GM21360 (cell line): ENCODE measurements at regions not wholly inside any gene's neighbourhood (a gene's known extent, or its start where the extent isn't known, plus 50 kb on each side); places are given as distances from the start of the nearest gene placed in this dataset.
"Not testable (repeated sequence)": the region's sequence is repeated elsewhere in the genome, so short reads cannot be mapped to it uniquely, and the experiment has no call there.

Experiments used
- ATAC-seq: cut with Tn5 transposase; IDR thresholded peaks from one replicate; pipeline ENCODE4 v1.9.1; 2021; ENCODE audit warnings: mild to moderate bottlenecking, moderate library complexity; ENCODE audit not compliant: unreplicated experiment

DNA sequence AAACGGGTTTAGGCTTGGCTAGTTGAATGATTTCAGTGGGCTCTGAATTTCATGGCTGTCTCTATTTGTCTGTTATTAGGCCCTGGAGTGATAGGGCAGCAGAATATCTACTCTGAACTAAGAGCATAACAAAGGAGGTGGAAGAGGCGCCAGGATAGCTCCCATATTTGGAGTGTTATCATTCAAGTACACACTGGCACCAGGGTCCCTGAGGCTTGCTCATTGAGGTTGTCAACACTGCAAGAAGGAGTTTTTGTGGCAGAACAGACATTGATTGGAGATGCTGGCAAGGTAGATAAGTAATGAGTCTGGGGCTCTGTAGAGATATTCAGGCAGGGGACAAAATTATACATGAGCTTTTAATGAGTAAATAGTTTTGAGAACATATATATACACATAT lies 1748.4 kb downstream of the MRPL39 start:
- no peak for ATAC-seq

DNA sequence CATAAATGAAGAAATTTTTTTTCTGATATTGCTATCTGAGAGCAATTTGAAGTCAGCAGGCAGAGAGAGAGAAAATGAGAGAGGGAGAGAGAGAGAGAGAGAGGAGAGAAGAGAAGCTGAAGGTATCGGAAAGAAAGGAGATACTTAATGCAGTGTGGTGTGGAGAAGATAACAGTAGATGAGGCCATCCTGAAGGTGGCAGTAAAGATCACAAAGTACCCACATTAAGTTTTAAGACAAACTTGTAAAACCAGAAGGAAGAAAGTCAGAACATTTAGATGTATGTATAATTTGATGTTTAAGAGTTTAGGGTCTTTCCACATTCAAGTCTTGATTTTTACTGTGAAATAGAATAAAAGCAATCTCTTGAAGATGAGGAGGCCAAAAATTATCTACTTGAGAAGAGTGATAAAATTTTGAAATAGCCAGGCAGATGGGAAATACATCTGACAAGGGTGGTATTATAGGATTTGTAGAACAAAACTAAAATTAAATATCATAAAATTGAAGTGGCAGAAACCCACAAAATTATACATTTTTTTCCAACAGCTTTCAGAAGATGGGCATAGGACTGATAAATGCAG lies 1753.4 kb downstream of the MRPL39 start:
- ATAC-seq = no peak

DNA sequence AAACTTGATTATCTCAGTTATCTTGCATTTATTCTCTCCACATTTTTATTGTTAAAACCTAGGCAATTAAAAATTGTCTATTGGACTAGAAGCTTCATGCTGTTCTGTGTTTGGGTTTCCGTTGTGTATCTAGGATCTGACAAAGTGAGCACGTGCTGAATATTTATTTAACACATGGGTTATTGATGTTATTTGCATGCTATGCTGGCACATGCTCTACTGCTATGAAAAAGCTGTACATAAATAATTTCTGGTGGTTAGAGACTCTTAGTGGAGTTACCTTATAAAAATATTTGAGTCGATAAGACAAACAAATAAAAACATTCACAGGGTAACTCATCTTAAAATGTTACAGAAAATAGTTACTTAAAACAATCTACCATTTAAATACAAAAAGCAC lies 1769.7 kb downstream of the MRPL39 start:
- no peak for ATAC-seq

DNA sequence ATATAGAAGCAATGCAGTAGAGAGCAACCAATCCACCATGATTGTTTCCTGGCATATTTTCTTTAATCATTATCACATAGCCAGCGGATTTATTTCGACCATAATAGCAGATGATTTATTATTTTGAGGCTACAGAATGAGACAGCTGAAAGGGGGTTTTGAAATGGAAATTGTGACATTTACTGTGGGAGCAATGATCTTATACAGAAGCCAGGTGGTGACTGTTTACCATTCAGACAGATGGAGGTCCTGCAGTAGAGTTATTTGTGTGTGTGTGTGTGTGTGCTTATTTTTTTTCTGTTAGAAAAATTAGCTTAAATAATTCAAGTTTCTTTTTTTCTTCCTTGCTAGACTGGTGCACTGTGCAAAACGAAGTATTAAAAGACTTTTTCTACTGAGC lies 1784.5 kb downstream of the MRPL39 start:
- ATAC-seq = no peak

DNA sequence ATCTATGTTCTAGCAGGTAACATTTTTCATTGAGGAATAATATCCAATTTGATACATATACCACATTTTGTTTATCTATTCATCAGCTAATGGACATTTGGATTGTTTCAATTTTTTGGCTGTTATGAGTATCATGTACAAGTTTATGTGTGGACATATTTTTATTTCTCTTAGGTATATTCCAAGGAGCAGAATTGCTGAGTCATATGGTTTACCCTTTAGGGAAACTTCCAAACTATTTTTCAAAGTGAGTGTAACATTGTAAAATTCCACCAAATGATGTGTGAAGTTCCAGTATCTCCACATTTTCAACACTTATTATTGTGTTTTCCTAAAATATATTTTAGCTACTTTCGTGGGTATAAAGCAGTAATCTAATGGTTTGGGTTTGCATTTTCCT lies 1789.9 kb downstream of the MRPL39 start:
- ATAC-seq = no peak

DNA sequence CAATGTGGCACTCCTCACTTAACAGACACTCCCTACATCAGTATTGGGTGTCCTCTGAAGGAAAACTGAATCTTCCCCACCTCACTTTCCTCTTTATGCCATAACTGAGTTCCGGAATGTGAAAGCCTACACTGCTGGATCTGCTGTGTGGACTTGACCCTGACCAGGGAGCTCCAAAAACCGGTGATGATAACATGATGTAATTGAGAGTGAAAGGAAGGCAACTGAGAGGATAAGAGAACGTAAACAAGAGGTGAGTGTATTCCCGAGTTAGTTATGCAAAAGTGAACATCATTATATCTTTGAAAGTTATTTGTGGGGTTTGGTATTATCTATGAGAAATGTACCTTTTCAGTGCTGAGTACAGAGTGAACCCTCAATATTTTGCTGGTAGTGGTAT lies 1794.8 kb downstream of the MRPL39 start:
- no peak for ATAC-seq

DNA sequence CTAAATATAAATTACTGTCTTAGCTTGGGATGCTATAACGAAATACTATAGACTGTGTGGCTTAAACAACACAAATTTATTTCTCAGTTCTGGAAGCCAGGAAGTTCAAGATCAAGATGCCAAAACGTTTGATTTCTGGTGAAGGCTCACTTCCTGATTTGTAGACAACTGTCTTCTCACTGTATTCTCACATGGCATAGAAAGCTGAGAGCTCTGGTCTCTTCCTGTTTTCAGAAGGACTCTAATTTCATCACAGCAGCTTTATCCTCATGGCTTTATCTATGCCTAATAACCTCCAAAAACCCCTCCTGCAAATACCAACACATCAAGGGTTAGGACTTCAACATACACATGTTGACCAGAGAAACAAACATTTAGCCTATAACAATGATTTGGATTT lies 1795.5 kb downstream of the MRPL39 start:
- no peak for ATAC-seq

DNA sequence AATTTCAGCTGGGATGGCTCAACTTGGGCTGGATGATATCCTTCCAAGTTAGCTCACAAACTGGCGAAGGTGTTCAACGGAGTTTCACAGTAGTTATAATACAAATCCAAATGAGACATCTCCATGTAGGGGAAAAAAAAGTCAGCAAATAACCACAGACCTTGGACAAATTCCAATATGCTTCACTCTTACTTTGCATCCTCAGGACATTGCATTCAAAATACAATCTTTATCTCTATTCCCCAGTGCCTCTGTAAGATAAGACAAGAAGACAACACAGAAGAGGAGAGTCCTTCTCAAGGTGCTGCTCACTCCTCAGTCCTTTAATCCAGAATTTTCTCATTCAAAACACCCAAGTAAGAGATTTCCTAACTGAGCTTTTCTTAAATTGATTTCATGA lies 1797.7 kb downstream of the MRPL39 start:
- ATAC-seq = no peak

DNA sequence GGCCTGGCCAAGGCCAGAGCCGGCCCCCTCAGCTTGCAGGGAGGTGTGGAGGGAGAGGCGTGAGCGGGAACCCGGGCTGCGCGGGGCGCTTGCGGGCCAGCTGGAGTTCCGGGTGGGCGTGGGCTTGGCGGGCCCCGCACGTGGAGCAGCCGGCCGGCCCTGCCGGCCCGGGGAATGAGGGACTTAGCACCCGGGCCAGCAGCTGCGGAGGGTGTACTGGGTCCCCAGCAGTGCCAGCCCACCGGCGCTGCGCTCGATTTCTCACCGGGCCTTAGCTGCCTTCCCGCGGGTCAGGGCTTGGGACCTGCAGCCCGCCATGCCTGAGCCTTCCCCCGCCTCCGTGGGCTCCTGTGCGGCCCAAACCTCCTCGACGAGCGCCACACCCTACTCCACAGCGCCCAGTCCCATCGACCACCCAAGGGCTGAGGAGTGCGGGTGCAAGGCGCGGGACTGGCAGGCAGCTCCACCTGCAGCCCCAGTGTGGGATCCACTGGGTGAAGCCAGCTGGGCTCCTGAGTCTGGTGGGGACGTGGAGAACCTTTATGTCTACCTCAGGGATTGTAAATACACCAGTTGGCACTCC lies 1800.2 kb downstream of the MRPL39 start:
- ATAC-seq = not testable (repeated sequence)

DNA sequence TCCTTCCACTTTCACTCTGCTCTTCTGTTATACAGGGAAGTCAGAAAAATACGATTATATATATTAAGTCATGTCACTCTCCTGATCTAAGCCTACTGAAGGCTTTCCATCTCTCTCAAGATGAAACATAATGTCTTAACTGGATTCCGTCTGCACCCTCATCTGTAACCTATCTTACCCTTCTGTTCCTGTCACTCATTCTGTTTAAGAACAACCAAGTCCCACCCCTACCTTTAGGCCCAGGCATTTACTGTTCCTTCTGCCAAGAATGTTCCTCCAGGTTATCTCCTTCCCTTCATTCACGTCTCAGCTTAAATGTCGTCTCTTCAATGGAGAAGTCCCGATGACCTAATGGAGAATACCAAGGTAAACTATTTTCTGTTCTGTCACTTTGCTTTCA lies 1802.4 kb downstream of the MRPL39 start:
- ATAC-seq = no peak

DNA sequence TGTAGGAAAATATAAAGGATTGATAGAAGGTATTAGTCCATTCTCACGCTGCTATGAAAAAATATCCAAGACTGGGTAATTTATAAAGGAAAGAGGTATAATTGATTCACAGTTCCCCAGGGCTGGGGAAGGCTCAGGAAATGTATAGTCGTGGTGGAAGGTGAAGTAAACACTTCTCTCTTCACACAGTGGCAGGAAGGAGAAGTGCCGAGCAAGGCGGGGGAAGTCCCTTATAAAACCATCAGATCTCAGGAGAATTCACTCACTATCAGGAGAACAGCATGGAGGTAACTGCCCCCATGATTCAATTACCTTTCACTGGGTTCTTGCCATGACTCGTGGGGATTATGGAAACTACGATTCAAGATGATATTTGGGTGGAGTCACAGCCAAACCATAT lies 1806.0 kb downstream of the MRPL39 start:
- no peak for ATAC-seq

DNA sequence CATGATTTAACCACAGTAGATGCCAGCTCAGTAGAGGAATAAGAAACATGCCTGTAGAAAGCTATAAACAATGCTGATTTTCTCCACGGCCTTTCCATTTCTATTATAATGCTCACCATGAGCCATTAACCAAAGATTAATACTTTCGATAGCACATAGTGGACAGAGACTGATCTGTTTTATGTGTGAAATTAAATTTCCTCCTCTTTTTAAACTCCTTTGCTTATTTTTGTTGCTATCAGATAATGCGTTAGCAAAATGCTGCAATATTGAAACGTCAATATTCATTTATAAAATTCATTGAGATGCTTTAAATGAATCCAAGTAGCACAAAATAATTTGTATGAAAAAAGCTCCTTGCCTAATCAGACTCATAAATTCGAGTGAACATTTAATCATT lies 1807.9 kb downstream of the MRPL39 start:
- no peak for ATAC-seq

DNA sequence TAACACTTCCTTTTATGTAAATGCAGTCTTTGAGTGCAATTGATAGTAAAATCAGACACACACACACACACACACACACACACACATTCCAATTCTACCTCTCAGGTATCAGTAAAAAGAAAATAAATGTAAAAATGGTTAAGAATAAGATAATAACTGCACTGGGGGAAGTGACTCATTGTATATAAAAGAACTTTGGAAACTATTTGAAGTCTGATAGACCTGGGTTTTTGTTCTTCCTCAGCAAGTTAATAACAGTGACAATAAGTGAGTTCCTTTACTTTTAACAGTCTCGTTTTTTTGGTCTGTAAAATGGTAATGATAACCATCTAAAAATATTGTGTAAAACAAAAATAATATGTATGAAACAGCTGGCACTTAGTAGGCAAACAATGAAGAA lies 1815.0 kb downstream of the MRPL39 start:
- no peak for ATAC-seq

DNA sequence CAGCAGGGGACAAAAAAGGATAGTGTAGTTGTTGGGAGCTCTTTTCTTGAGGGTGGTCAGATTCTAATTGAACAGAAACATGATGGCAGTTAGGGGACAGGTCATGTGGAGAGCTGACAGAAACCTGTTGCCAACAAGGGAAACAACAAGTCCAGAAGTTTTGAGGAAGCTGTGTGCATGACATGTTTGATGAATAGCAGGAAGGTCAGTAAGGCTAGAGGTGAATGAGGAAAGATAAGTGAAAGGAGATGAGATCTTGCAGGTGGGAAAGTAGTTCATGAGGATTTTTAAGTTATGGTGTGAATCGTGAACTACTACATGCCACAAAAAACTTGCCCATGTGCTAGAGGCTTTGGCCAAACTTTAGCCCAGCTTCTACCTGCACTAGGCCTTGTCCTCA lies 1817.4 kb downstream of the MRPL39 start:
- ATAC-seq = no peak

DNA sequence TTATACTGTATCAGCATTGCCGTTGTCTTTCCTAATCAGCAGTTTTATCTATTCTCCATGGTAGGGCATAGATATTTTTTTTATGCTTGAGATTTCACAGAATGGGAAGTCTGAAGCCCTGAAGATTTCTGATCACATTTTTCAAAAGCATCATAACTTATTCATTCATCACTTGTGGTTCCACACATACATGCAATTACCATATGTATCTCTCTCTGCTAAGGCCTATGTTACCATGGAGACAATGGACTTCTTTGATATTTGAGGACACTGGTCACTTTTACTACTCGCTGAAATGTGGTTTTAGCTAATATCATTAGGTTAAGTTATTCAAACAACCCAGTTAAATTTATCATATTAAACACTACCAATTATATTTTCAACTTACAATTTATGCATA lies 1827.0 kb downstream of the MRPL39 start:
- ATAC-seq = no peak

DNA sequence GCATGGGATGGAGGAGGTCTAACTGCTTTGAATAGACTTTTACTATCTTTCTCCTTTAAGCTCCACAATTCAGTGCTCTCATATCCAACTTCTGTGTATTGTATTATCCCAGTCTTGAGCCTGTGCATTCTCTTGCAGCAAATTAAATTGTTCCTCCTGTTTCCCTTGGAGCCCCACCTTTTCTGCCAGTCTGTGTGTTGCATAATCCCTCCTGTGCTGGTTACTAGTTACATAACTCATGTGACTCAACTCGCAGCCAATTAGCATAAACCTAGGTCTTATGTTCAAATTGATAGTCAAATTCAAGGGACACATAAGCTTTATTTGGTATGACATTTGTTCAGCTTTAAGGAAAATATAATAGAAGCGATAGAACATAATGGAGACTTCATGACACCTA lies 1863.5 kb downstream of the MRPL39 start:
- ATAC-seq = no peak

DNA sequence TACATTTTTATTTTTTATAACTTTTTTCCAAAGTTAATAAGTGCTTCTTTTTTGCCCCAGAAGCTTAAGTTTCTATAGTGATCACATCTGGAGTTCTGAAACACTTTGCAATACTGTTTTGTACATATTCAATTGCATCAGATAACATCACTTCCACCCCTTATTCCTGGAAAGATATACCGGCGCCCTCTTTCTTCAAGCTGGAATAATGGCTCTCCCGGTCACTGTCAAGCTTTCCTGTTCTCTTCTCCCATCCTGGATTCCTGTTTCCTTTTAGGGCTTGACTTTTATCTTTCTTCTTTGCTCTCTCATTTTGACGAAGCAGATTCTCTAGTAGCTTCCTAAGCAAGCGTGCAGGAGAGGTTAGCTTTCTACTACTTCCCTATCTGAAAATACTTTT lies 1866.8 kb downstream of the MRPL39 start:
- ATAC-seq = no peak

DNA sequence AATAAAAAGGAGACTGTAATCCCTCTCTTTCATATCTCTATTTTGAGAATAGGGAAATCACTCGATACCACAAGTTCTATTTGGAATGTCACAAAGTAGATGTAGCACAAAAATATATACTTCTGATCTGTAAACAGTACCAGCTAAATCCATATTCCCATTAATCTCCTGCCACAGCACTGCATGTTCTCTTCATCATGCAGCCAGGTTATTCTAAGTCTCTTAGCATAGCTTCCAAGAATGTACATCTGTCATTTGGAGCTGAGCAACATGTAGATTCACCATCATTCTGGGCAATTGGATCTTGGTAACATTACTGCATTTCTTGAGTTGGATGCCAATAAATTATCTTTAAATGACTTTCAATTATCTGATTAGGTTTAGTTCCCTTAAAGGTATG lies 1874.5 kb downstream of the MRPL39 start:
- ATAC-seq = no peak

DNA sequence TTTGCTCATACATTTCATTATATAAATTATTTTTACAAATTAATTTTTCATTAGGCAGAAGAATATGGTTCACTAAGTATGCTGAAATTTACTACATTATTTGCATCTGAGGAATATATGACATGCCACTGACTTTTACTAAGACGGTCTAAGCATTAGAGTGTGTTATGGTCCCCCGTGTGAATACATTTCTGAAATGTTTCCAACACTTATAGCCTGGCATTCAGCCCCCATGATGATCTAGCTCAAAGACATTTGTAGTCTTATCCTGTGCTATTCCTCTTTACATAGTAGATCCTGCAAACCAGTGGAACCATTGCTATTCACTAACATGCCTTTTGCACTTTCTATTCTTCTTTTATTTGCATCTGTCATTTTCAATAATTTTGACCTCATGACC lies 1878.0 kb downstream of the MRPL39 start:
- ATAC-seq = no peak

DNA sequence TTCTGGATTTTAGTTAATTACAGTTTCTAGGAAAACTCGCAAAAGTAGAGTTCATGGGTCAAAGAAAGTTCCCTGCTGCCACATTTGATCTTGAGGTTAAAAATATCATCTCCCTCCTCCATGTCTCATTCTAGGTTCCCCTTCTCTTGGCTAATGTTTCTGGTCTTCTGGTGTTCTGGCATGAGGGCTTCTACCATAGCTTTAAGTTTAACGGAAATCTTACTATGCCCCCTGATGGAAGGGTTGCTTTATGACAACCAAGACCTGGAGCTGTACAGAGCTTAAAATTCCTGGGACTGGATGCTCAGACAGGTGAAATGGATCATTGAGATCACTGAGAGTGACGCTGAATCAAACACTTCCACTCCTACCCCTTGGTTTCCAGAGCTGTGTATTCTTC lies 1881.7 kb downstream of the MRPL39 start:
- no peak for ATAC-seq

DNA sequence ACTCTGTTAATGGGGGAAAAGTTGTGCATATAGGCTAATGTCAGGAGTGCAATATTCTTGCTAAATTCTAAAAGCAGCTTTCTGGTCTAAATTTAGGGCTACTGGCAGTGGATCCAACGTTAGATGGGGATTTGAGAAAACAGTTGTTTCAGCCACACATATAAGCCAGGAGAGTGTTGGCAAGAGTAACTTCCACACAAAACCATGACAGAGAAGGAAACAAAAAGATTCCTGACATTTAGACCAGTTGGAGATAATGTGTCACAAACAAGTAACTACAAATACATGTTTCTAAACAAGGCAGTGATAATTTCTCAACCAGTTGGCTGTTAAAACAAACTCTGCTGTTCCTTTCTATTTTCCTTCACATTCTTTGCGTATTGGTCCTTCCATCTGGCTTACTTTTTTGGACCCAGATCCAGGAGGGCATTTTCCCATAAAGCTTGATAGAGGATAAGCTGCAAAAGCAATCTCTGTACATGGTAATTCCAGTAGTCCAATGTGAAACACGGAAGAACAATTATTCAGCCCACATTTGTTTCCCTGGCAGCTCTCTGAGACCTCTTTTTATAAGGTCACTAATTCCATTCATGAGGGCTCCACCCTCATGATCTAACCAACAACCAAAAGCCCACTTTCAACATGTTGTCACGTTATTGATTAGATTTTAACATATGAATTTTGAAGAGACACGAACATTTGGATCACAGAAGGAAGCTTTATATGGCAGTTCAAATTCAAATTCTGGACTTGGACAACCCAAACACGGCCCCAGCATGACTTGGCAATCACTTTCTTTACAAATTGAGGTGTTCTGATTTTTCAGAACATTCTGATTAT lies 1888.6 kb downstream of the MRPL39 start:
- no peak for ATAC-seq

DNA sequence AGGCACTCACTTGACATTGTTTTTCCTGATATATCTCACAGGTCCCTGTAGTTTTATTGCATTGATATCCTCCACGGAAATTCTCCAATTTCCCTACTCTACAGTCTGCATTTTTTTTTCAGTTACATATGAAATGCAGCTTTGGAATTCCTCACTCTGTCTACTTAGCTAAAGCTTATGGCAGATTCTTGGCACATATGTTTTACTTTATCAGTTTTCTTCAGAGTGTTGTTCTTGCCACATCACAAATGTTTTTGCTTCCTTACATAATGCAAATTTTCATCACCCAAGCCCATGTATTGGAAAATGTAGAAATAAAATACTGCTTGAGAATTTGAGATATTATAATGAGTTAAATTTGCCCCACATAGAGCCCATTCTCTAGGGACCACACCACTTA lies 1895.1 kb downstream of the MRPL39 start:
- ATAC-seq = no peak
